ENCODE measurements at regions not wholly inside any gene's neighbourhood (a gene's known extent, or its start where the extent isn't known, plus 50 kb on each side); places are given as distances from the start of the nearest gene placed in this dataset.

- no peak for DNase-seq (ENCODE audit: low spot score)
- in situ Hi-C loops (cut with MboI; ENCODE audit: low sequenced_read_pairs, unreplicated experiment), result no loop called here
- no peak for TF ChIP-seq CTCF (IDR thresholded peaks at IDR 0.05; ENCODE audit: borderline replicate concordance, control extremely low read depth, extremely low read depth, insufficient read depth, missing control alignments)
Observed at GRCh38 chr4:11640584-11640983, 211.9 kb upstream of the HS3ST1 start.

GRCh38 chr4:11636551-11636950, 207.9 kb upstream of the HS3ST1 start:
- TF ChIP-seq CTCF (IDR thresholded peaks at IDR 0.05; ENCODE audit: borderline replicate concordance, control extremely low read depth, extremely low read depth, insufficient read depth, missing control alignments), result no peak
- no peak for DNase-seq (ENCODE audit: low spot score)
- in situ Hi-C loops (cut with MboI; ENCODE audit: low sequenced_read_pairs, unreplicated experiment), result no loop called here

GRCh38 chr4:11636031-11636430, 207.3 kb upstream of the HS3ST1 start:
- in situ Hi-C loops (cut with MboI; ENCODE audit: low sequenced_read_pairs, unreplicated experiment), result no loop called here
- TF ChIP-seq CTCF (IDR thresholded peaks at IDR 0.05; ENCODE audit: borderline replicate concordance, control extremely low read depth, extremely low read depth, insufficient read depth, missing control alignments), result no peak
- DNase-seq (ENCODE audit: low spot score), result no peak

GRCh38 chr4:11635342-11635741, 206.6 kb upstream of the HS3ST1 start:
- no peak for DNase-seq (ENCODE audit: low spot score)
- in situ Hi-C loops (cut with MboI; ENCODE audit: low sequenced_read_pairs, unreplicated experiment), result no loop called here
- TF ChIP-seq CTCF (IDR thresholded peaks at IDR 0.05; ENCODE audit: borderline replicate concordance, control extremely low read depth, extremely low read depth, insufficient read depth, missing control alignments), result no peak

- no peak for DNase-seq (ENCODE audit: low spot score)
- in situ Hi-C loops (cut with MboI; ENCODE audit: low sequenced_read_pairs, unreplicated experiment), result no loop called here
- no peak for TF ChIP-seq CTCF (IDR thresholded peaks at IDR 0.05; ENCODE audit: borderline replicate concordance, control extremely low read depth, extremely low read depth, insufficient read depth, missing control alignments)
Observed at GRCh38 chr4:11634283-11634682, 205.6 kb upstream of the HS3ST1 start.

GRCh38 chr4:11633430-11633829, 204.7 kb upstream of the HS3ST1 start:
- no peak for DNase-seq (ENCODE audit: low spot score)
- no peak for TF ChIP-seq CTCF (IDR thresholded peaks at IDR 0.05; ENCODE audit: borderline replicate concordance, control extremely low read depth, extremely low read depth, insufficient read depth, missing control alignments)
- in situ Hi-C loops (cut with MboI; ENCODE audit: low sequenced_read_pairs, unreplicated experiment), result no loop called here

GRCh38 chr4:11632483-11632882, 203.8 kb upstream of the HS3ST1 start:
- no peak for DNase-seq (ENCODE audit: low spot score)
- in situ Hi-C loops (cut with MboI; ENCODE audit: low sequenced_read_pairs, unreplicated experiment), result no loop called here
- no peak for TF ChIP-seq CTCF (IDR thresholded peaks at IDR 0.05; ENCODE audit: borderline replicate concordance, control extremely low read depth, extremely low read depth, insufficient read depth, missing control alignments)

Measured in GM13976 (cell line).